Heart right ventricle (tissue), 16 donors: ENCODE measurements at regions not wholly inside any gene's neighbourhood (a gene's known extent, or its start where the extent isn't known, plus 50 kb on each side); places are given as distances from the start of the nearest gene placed in this dataset.

ENCODE experiments used
- ATAC-seq, 8 donors: fragments of 200-7000 bp; cut with Tn5 transposase; one replicate each; pipeline ENCODE4 v1.9.1; 2020; ENCODE audit warnings: mild to moderate bottlenecking in 8 of 8, moderate library complexity in 8 of 8, moderate number of reproducible peaks in 1 of 8
- DNase-seq, 2 donors: peaks; one replicate each; pipeline ENCODE4 v3.0.0-alpha.2; 2020
- H3K27ac ChIP-seq, 10 donors: fragments of 200-600 bp; sonication (generic) in 2 of 10; one replicate each; pipeline versions ENCODE4 v1.5.0 to v1.8.0; 2020 to 2022; ENCODE audit warnings: mild to moderate bottlenecking in 3 of 10
- H3K27me3 ChIP-seq, 7 donors: fragments of 200-600 bp; one replicate each; pipeline ENCODE4 v1.8.0; 2021 to 2022; ENCODE audit warnings: mild to moderate bottlenecking in 2 of 7
- H3K36me3 ChIP-seq, 9 donors: fragments of 200-600 bp; sonication (generic) in 1 of 9; one replicate each; pipeline versions ENCODE4 v1.5.0 to v1.8.0; 2020 to 2022; ENCODE audit warnings: mild to moderate bottlenecking in 2 of 9
- H3K4me1 ChIP-seq, 9 donors: fragments of 200-600 bp; sonication (generic) in 1 of 9; one replicate each; pipeline versions ENCODE4 v1.5.0 to v1.8.0; 2020 to 2022; ENCODE audit warnings: mild to moderate bottlenecking in 4 of 9
- H3K4me3 ChIP-seq, 10 donors: fragments of 200-600 bp; sonication (generic) in 2 of 10; one replicate each; pipeline versions ENCODE4 v1.5.0 to v1.8.0; 2020 to 2022; ENCODE audit warnings: mild to moderate bottlenecking in 7 of 10, moderate library complexity in 2 of 10
- H3K9me3 ChIP-seq, 11 donors: fragments of 200-600 bp in 10 of 11; sonication (generic) in 2 of 11; one replicate each; pipeline versions ENCODE4 v1.5.0 to v1.8.0; 2013 to 2022; ENCODE audit warnings: mild to moderate bottlenecking in 2 of 11, control low read depth in 1 of 11, moderate library complexity in 1 of 11
- CTCF ChIP-seq, 9 donors: fragments of 200-600 bp; sonication (generic) in 2 of 9; IDR thresholded peaks; one replicate each; pipeline versions ENCODE4 v1.5.0 to v1.8.0; 2021 to 2022; ENCODE audit warnings: antibody characterized with exemption in 9 of 9, mild to moderate bottlenecking in 5 of 9, moderate library complexity in 1 of 9
- WGBS, 2 donors: extraction: QIAGEN DNeasy Blood & Tissue Kit; methylation state at CpG; one replicate each; pipeline ENCODE4 v1.1.7; 2013; ENCODE audit warnings: inconsistent platforms in 1 of 2; 5-methylcytosine and 5-hydroxymethylcytosine counted together
- intact Hi-C, 10 donors: fragments of 100-400 bp; cut with DNase I; formaldehyde crosslinking; loops; one replicate each; pipeline versions ENCODE4 v1.11.1 to v1.14.2; 2022
- donor health status: Arrhythmogenic right ventricular cardiomyopathy.
- donor health status: ischemic (EF 13 %, LVEDD 7.1; RV severe dilation, severe dysfunction).
- donor health status: healthy with polysubstance abuse.
- donor health status: DM: no; HTN: yes; CAD: no.
- donor health status: DM: no; HTN: no; CAD: no.
- donor health status: ischemic (EF 25% LVEDD 6.9; RV normal size, moderate dysfunction).
- donor health status: ischemic (EF 25% LVEDD 5.7; RV mildly dilated, moderate dysfunction).
- donor health status: healthy.
- donor health status: DM: yes; HTN: yes; CAD: no.
- donor health status: Ischemic cardiomyopathy.
- donor health status: ischemic (EF 35%, LVEDD 5.7; RV mildly dilated, moderate dysfunction).
- donor health status: nonischemic (EF 11% LVEDD 7.7; RV severe dilation, severe dysfunction).
- donor health status: DM: yes; HTN: yes; CAD: no.
- donor health status: PGD.
- donor health status: ischemic (EF 29% LVEDD 5.4; RV normal size, mild dysfunction).
- donor health status: nonischemic (EF 23%, LVEDD 6.1; RV moderate dilation, normal function).

DNA sequence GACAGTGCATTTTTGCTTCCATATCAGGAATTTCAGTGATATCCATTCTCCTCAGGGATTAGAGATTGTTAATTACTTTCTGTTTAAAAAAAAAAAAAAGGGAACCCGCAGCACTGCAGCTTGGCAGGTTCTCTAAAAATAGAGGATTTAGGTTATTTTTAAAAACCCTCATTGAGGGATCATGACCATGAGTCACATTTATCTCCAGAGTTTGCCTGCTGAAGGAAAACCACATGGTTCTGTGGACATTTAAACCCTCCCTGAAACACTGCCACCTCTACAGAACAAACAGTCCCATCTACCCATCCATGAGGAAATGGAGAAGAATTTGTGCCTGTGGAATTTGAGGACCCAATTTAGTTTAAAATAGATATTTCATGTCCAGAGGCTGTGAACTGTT lies 66.2 kb upstream of the UBE2E1 start:
- no peaks in the 10 kb centered on the region for H3K36me3 ChIP-seq
- ATAC-seq = peak in 7 of 8 donors; percentile 7 to 75 (median 52)
- TF ChIP-seq CTCF (IDR thresholded peaks at IDR 0.05) = no peak
- no peaks in the 10 kb centered on the region for H3K27me3 ChIP-seq
- peaks cover 0 to 44% (median 31%) of the 10 kb centered on the region in 9 donors for H3K4me1 ChIP-seq
- 7 to 43% methylated on average over 1 of the region's 1 CpG for WGBS, 2 donors
- no peak for DNase-seq
- H3K27ac ChIP-seq = peak overlapping the region in 1 of 10 donors; percentile 56
- H3K4me3 ChIP-seq = no peak overlapping the region
- intact Hi-C loops = loop anchor here in 1 of 10 donors (10.0 kb wide), 1 partner anchor 65 kb away; the partner anchor contains the start of gene UBE2E1
- H3K9me3 ChIP-seq = no peaks in the 10 kb centered on the region

GRCh38 chr3:23740517-23740965 lies 65.2 kb upstream of the UBE2E1 start:
- H3K4me1 ChIP-seq = peaks cover 0 to 34% (median 24%) of the 10 kb centered on the region in 9 donors
- H3K27me3 ChIP-seq = no peaks in the 10 kb centered on the region
- intact Hi-C loops = no loop called here
- H3K4me3 ChIP-seq = no peak overlapping the region
- WGBS, 2 donors = 66 to 82% methylated on average over 2 of the region's 2 CpGs
- H3K9me3 ChIP-seq = no peaks in the 10 kb centered on the region
- H3K27ac ChIP-seq = peak overlapping the region in 2 of 10 donors; percentile 38 to 60
- peak in 5 of 8 donors; percentile 34 to 72 (median 67) for ATAC-seq
- no peaks in the 10 kb centered on the region for H3K36me3 ChIP-seq
- DNase-seq = no peak
- no peak for TF ChIP-seq CTCF (IDR thresholded peaks at IDR 0.05)

DNA sequence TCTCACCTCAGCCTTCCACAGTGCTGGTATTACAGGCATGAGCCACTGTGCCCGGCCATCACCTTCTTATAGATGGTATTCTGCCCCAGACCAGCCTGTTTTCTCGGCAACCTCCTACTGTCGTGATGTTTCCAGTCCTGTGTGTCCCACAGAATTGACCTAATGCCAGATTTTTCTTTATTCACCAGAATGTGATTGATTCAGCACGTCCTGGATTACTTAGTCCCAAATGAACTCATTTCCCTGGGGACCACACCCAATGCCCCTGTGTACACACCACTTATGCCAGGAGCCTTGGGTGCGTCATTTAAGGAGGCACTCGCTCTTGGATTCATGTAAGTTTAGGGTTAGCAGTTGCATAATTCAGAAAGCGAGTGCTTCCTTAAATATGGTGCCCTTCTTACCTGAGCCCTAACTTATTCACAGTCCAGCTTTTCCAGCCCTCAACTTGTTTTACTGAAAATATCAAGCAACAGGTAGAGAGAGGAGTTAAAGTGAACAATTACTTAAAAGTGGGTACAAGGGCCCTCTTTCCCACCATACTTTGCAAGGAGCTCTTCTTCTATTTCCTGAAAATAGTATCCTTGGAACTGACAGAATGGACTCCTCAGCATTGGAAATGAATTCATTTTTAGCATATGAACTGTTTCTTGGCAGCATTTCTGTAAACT lies 64.6 kb upstream of the UBE2E1 start:
- intact Hi-C loops = no loop called here
- DNase-seq (no peak), ATAC-seq (peak in 5 of 8 donors; percentile 11 to 72 (median 47))
- TF ChIP-seq CTCF (IDR thresholded peaks at IDR 0.05) = no peak
- Histone ChIP-seq H3K27me3 (no peaks in the 10 kb centered on the region), H3K36me3 (no peaks in the 10 kb centered on the region), H3K4me3 (no peak overlapping the region), H3K9me3 (no peaks in the 10 kb centered on the region), H3K4me1 (peaks cover 0 to 30% (median 20%) of the 10 kb centered on the region in 9 donors), H3K27ac (peak overlapping the region in 2 of 10 donors; percentile 38 to 60)
- 78 to 83% methylated on average over 7 of the region's 7 CpGs for WGBS, 2 donors

GRCh38 chr3:23743141-23743784 lies 62.5 kb upstream of the UBE2E1 start:
- 54 to 66% methylated on average over 24 of the region's 24 CpGs for WGBS, 2 donors
- peaks cover 0 to 46% (median 20%) of the 10 kb centered on the region in 9 donors for H3K4me1 ChIP-seq
- no peaks in the 10 kb centered on the region for H3K36me3 ChIP-seq
- no peaks in the 10 kb centered on the region for H3K27me3 ChIP-seq
- intact Hi-C loops = no loop called here
- TF ChIP-seq CTCF (IDR thresholded peaks at IDR 0.05) = peak in 1 of 9 donors; percentile 20
- ATAC-seq = no peak
- no peaks in the 10 kb centered on the region for H3K9me3 ChIP-seq
- H3K4me3 ChIP-seq = peak overlapping the region in 2 of 10 donors; percentile 1 to 16
- DNase-seq = no peak
- no peak overlapping the region for H3K27ac ChIP-seq
